Neutrophil (primary cell): ENCODE measurements at regions not wholly inside any gene's neighbourhood (a gene's known extent, or its start where the extent isn't known, plus 50 kb on each side); places are given as distances from the start of the nearest gene placed in this dataset.

ENCODE experiments used
- H3K27ac ChIP-seq: fragments of 200-600 bp; sonication (generic); 2 replicates; pipeline ENCODE4 v1.5.1; 2016; ENCODE audit warnings: mild to moderate bottlenecking, moderate library complexity
- H3K27me3 ChIP-seq: fragments of 200-600 bp; sonication (generic); 2 replicates; pipeline ENCODE4 v1.6.0; 2016; ENCODE audit warnings: mild to moderate bottlenecking
- H3K36me3 ChIP-seq: fragments of 200-600 bp; sonication (generic); 2 replicates; pipeline ENCODE4 v1.5.1; 2017
- H3K4me1 ChIP-seq, 2 experiments: fragments of 200-600 bp in 1 of 2; sonication (generic) in 1 of 2; 1 replicate in 1 of 2; 2 replicates in 1 of 2; pipeline versions ENCODE4 v1.5.1 to v1.6.1; 2013 to 2016; ENCODE audit warnings: low read depth in 1 of 2, low read length in 1 of 2, mild to moderate bottlenecking in 1 of 2, moderate library complexity in 1 of 2; ENCODE audit not compliant: control insufficient read depth in 1 of 2, insufficient read depth in 1 of 2
- H3K4me3 ChIP-seq, 2 experiments: fragments of 200-600 bp in 1 of 2; sonication (generic) in 1 of 2; 1 replicate in 1 of 2; 2 replicates in 1 of 2; pipeline ENCODE4 v1.5.1; 2013 to 2016; ENCODE audit warnings: low read depth in 1 of 2, low read length in 1 of 2, mild to moderate bottlenecking in 1 of 2, moderate library complexity in 1 of 2
- H3K9me3 ChIP-seq: fragments of 200-600 bp; sonication (generic); 2 replicates; pipeline ENCODE4 v1.5.1; 2016
- CTCF ChIP-seq: fragments of 200-600 bp; sonication (generic); IDR thresholded peaks from 2 replicates; pipeline ENCODE4 v1.5.1; 2016; ENCODE audit warnings: antibody characterized with exemption

- Histone ChIP-seq H3K4me1 (no peaks in the 10 kb centered on the region), H3K27me3 (no peaks in the 10 kb centered on the region), H3K36me3 (no peaks in the 10 kb centered on the region), H3K9me3 (no peaks in the 10 kb centered on the region), H3K4me3 (no peak overlapping the region), H3K27ac (no peak overlapping the region)
- TF ChIP-seq CTCF = no peak
Measured at GRCh38 chr11:80477178-80477577, 1036.3 kb upstream of the TENM4 start.

- Histone ChIP-seq H3K27me3 (no peaks in the 10 kb centered on the region), H3K27ac (no peak overlapping the region)
Measured at GRCh38 chr11:80473562-80473961, 1032.7 kb upstream of the TENM4 start.

GRCh38 chr11:80469871-80470270 lies 1029.0 kb upstream of the TENM4 start:
- Histone ChIP-seq H3K4me3 (no peak overlapping the region), H3K27ac (no peak overlapping the region), H3K4me1 (no peaks in the 10 kb centered on the region), H3K27me3 (no peaks in the 10 kb centered on the region), H3K9me3 (no peaks in the 10 kb centered on the region), H3K36me3 (no peaks in the 10 kb centered on the region)
- TF ChIP-seq CTCF = no peak

More at GRCh38 chr11:80473562-80473961, 1032.7 kb upstream of the TENM4 start:
- no peak for TF ChIP-seq CTCF
- Histone ChIP-seq H3K9me3 (no peaks in the 10 kb centered on the region), H3K36me3 (no peaks in the 10 kb centered on the region), H3K4me3 (no peak overlapping the region), H3K4me1 (no peaks in the 10 kb centered on the region)

- Histone ChIP-seq H3K4me3 (no peak overlapping the region), H3K9me3 (no peaks in the 10 kb centered on the region), H3K27me3 (no peaks in the 10 kb centered on the region), H3K4me1 (no peaks in the 10 kb centered on the region), H3K27ac (no peak overlapping the region), H3K36me3 (no peaks in the 10 kb centered on the region)
- TF ChIP-seq CTCF = no peak
Measured at GRCh38 chr11:80466570-80466969, 1025.7 kb upstream of the TENM4 start.

- Histone ChIP-seq H3K4me3 (no peak overlapping the region), H3K4me1 (no peaks in the 10 kb centered on the region), H3K36me3 (no peaks in the 10 kb centered on the region), H3K27me3 (no peaks in the 10 kb centered on the region), H3K9me3 (no peaks in the 10 kb centered on the region), H3K27ac (no peak overlapping the region)
- TF ChIP-seq CTCF = no peak
Measured at GRCh38 chr11:80462211-80462610, 1021.4 kb upstream of the TENM4 start.

- Histone ChIP-seq H3K27ac (no peak overlapping the region), H3K9me3 (no peaks in the 10 kb centered on the region), H3K27me3 (no peaks in the 10 kb centered on the region), H3K36me3 (no peaks in the 10 kb centered on the region), H3K4me1 (no peaks in the 10 kb centered on the region), H3K4me3 (no peak overlapping the region)
- TF ChIP-seq CTCF = no peak
Measured at GRCh38 chr11:80458376-80458775, 1017.5 kb upstream of the TENM4 start.
